H1 (cell line): ENCODE measurements at regions not wholly inside any gene's neighbourhood (a gene's known extent, or its start where the extent isn't known, plus 50 kb on each side); places are given as distances from the start of the nearest gene placed in this dataset.

Source experiments
- CTCF ChIA-PET: fragments of 300-600 bp; sonication (Branson Sonifier 250); formaldehyde crosslinking; loops from one replicate; lab custom pipeline; 2021; ENCODE audit not compliant: partially characterized antibody; lab: Charles Lee
- POLR2A ChIA-PET: fragments of 300-600 bp; sonication (Branson Sonifier 250); formaldehyde crosslinking; loops from one replicate; lab custom pipeline; 2021; ENCODE audit warnings: inconsistent platforms; ENCODE audit not compliant: partially characterized antibody; lab: Charles Lee
- DNase-seq, 2 experiments: peaks; one replicate each; pipeline versions ENCODE4 v3.0.0 to v3.0.0-alpha.2; 2010 to 2022; ENCODE audit warnings: low spot score in 2 of 2, low read depth in 1 of 2, mixed read lengths in 1 of 2
- FAIRE-seq: peaks from 2 replicates; lab custom pipeline; 2011; peaks lifted over from hg19 to GRCh38; lab: Jason Lieb, UNC
- H2AFZ ChIP-seq: 2 replicates; pipeline ENCODE4 v1.8.1; 2012; ENCODE audit warnings: low read length, inconsistent platforms
- H2AK5ac ChIP-seq: 2 replicates; pipeline ENCODE4 v1.6.1; 2013; ENCODE audit warnings: low read depth, low read length
- H2BK120ac ChIP-seq: replicated peaks from 2 replicates; pipeline ENCODE3; 2013; ENCODE audit warnings: low read depth, low read length, inconsistent platforms
- H2BK12ac ChIP-seq: 2 replicates; pipeline ENCODE4 v1.6.1; 2013; ENCODE audit warnings: low read depth, low read length
- H2BK15ac ChIP-seq: 2 replicates; pipeline ENCODE4 v1.6.1; 2013; ENCODE audit warnings: low read length
- H2BK20ac ChIP-seq: 2 replicates; pipeline ENCODE4 v1.6.1; 2013; ENCODE audit warnings: low read length
- H2BK5ac ChIP-seq: 2 replicates; pipeline ENCODE4 v1.6.1; 2013; ENCODE audit warnings: low read depth, low read length
- H3K14ac ChIP-seq: 2 replicates; pipeline ENCODE4 v1.6.1; 2013; ENCODE audit warnings: inconsistent platforms; ENCODE audit not compliant: insufficient read length
- H3K18ac ChIP-seq: 2 replicates; pipeline ENCODE4 v1.6.1; 2013; ENCODE audit warnings: low read length; ENCODE audit errors: extremely low read depth
- H3K23ac ChIP-seq: 2 replicates; pipeline ENCODE4 v1.6.1; 2013; ENCODE audit warnings: inconsistent platforms; ENCODE audit not compliant: insufficient read length
- H3K23me2 ChIP-seq: 2 replicates; pipeline ENCODE4 v1.6.1; 2013; ENCODE audit warnings: low read depth, low read length
- H3K27ac ChIP-seq: 2 replicates; pipeline ENCODE4 v1.6.1; 2011; ENCODE audit warnings: low read depth, low read length, inconsistent platforms
- H3K27me3 ChIP-seq, 4 experiments: replicated peaks in 1 of 4; 1 replicate in 1 of 4; 2 replicates in 3 of 4; pipeline versions ENCODE4 v1.6.1 to v1.8.1; 2011 to 2013; ENCODE audit warnings: low read length in 3 of 4, mild to moderate bottlenecking in 3 of 4, inconsistent platforms in 2 of 4, mixed read lengths in 2 of 4, moderate library complexity in 1 of 4; ENCODE audit not compliant: control insufficient read depth in 3 of 4, insufficient read depth in 3 of 4; ENCODE audit errors: extremely low read depth in 1 of 4
- H3K36me3 ChIP-seq, 4 experiments: 2 replicates each; pipeline versions ENCODE4 v1.6.1 to v1.8.1; 2011 to 2013; ENCODE audit warnings: mild to moderate bottlenecking in 4 of 4, low read length in 3 of 4, moderate library complexity in 2 of 4, control low read depth in 1 of 4, inconsistent platforms in 1 of 4; ENCODE audit not compliant: insufficient read depth in 4 of 4, control insufficient read depth in 2 of 4
- H3K4ac ChIP-seq: replicated peaks from 2 replicates; pipeline ENCODE3; 2013; ENCODE audit warnings: low read length, low read depth, mixed read lengths, inconsistent platforms; ENCODE audit not compliant: insufficient read length
- H3K4me1 ChIP-seq, 4 experiments: replicated peaks in 1 of 4; 1 replicate in 1 of 4; 2 replicates in 3 of 4; pipeline versions ENCODE4 v1.6.1 to v1.8.1; 2011 to 2013; ENCODE audit warnings: low read length in 3 of 4, inconsistent platforms in 2 of 4, mixed read lengths in 1 of 4; ENCODE audit not compliant: insufficient read depth in 4 of 4, control insufficient read depth in 3 of 4
- H3K4me2 ChIP-seq, 2 experiments: 2 replicates each; pipeline versions ENCODE4 v1.6.1 to v1.8.1; 2011 to 2013; ENCODE audit warnings: low read depth in 2 of 2, low read length in 2 of 2, control low read depth in 1 of 2, inconsistent platforms in 1 of 2, mild to moderate bottlenecking in 1 of 2; ENCODE audit not compliant: insufficient read depth in 1 of 2
- H3K4me3 ChIP-seq, 4 experiments: fragments of 200-600, 300-600 bp in 1 of 4; sonication (generic), shearing (Covaris generic), sonication (Bioruptor Twin) in 1 of 4; 2 replicates each; pipeline versions ENCODE4 v1.5.1 to v1.8.1; 2011 to 2016; ENCODE audit warnings: low read length in 4 of 4, low read depth in 3 of 4, control low read depth in 2 of 4, inconsistent platforms in 2 of 4, mild to moderate bottlenecking in 2 of 4, mixed read lengths in 1 of 4, moderate library complexity in 1 of 4; ENCODE audit not compliant: insufficient read depth in 2 of 4; ENCODE audit errors: extremely low read depth in 1 of 4
- H3K56ac ChIP-seq: replicated peaks from 2 replicates; pipeline ENCODE3; 2013; ENCODE audit warnings: low read depth, mild to moderate bottlenecking, mixed read lengths, low read length, inconsistent platforms; ENCODE audit not compliant: insufficient read length
- H3K79me1 ChIP-seq: 2 replicates; pipeline ENCODE4 v1.6.1; 2013; ENCODE audit warnings: low read depth, low read length, control low read depth
- H3K79me2 ChIP-seq, 2 experiments: 2 replicates each; pipeline versions ENCODE4 v1.6.1 to v1.8.1; 2012 to 2013; ENCODE audit warnings: low read length in 2 of 2, mild to moderate bottlenecking in 2 of 2, inconsistent platforms in 1 of 2; ENCODE audit not compliant: insufficient read depth in 2 of 2, control insufficient read depth in 1 of 2
- H3K9ac ChIP-seq, 4 experiments: replicated peaks in 1 of 4; 1 replicate in 1 of 4; 2 replicates in 3 of 4; pipeline versions ENCODE4 v1.6.1 to v1.8.1; 2011 to 2013; ENCODE audit warnings: low read depth in 3 of 4, low read length in 3 of 4, control low read depth in 2 of 4, mild to moderate bottlenecking in 2 of 4, moderate library complexity in 2 of 4, inconsistent platforms in 1 of 4; ENCODE audit errors: extremely low read depth in 1 of 4
- H3K9me3 ChIP-seq, 2 experiments: 2 replicates each; pipeline versions ENCODE4 v1.6.1 to v1.8.1; 2012 to 2013; ENCODE audit warnings: mild to moderate bottlenecking in 2 of 2, moderate library complexity in 2 of 2, control low read depth in 1 of 2, inconsistent platforms in 1 of 2, low read depth in 1 of 2, low read length in 1 of 2, mixed read lengths in 1 of 2; ENCODE audit not compliant: insufficient read depth in 2 of 2
- H4K20me1 ChIP-seq, 2 experiments: replicated peaks in 1 of 2; 2 replicates each; pipeline versions ENCODE3 to v1.8.1; 2011 to 2013; ENCODE audit warnings: inconsistent platforms in 2 of 2, low read length in 2 of 2, mild to moderate bottlenecking in 1 of 2; ENCODE audit not compliant: insufficient read depth in 2 of 2, control insufficient read depth in 1 of 2
- H4K5ac ChIP-seq: 2 replicates; pipeline ENCODE4 v1.6.1; 2013; ENCODE audit warnings: low read length, low read depth, mixed read lengths, inconsistent platforms; ENCODE audit not compliant: insufficient read length
- H4K8ac ChIP-seq: 2 replicates; pipeline ENCODE4 v1.8.0; 2013; ENCODE audit warnings: mild to moderate bottlenecking, moderate library complexity, low read length, inconsistent platforms; ENCODE audit not compliant: insufficient read depth; ENCODE audit errors: extremely low read depth
- H4K91ac ChIP-seq: replicated peaks from 2 replicates; pipeline ENCODE3; 2013; ENCODE audit warnings: low read length, mixed read lengths, inconsistent platforms; ENCODE audit not compliant: insufficient read length
- KDM4A ChIP-seq: IDR thresholded peaks from one replicate; pipeline ENCODE4 v1.7.1; 2012; ENCODE audit warnings: low read depth, mild to moderate bottlenecking, moderate library complexity, low read length, inconsistent platforms; ENCODE audit not compliant: severe bottlenecking
- RXRA ChIP-seq: IDR thresholded peaks from 2 replicates; pipeline ENCODE4 v1.6.1; 2011; ENCODE audit warnings: low read depth, mild to moderate bottlenecking, low read length, moderate library complexity; ENCODE audit not compliant: insufficient read depth
- WGBS, 2 experiments: shearing (Covaris generic) in 1 of 2; methylation state at CpG; one replicate each; pipeline versions ENCODE4 v1.1.6 to v1.1.7; 2013 to 2015; ENCODE audit warnings: low lambda C conversion rate in 2 of 2, mixed read lengths in 2 of 2, inconsistent platforms in 1 of 2, low coverage in 1 of 2, missing lambda C conversion rate in 1 of 2; ENCODE audit not compliant: insufficient replicate concordance in 2 of 2, insufficient coverage in 1 of 2, insufficient read length in 1 of 2; ENCODE audit errors: extremely low coverage in 1 of 2, missing lambda C conversion rate in 1 of 2; 5-methylcytosine and 5-hydroxymethylcytosine counted together

GRCh38 chr9:75780185-75780584 lies 110.3 kb upstream of the PCSK5 start:
- no peak overlapping the region for H2BK15ac ChIP-seq

More at GRCh38 chr9:75780185-75780584, 110.3 kb upstream of the PCSK5 start:
- no peaks in the 10 kb centered on the region for H4K20me1 ChIP-seq
- no peak overlapping the region for H2AFZ ChIP-seq
- H3K4me3 ChIP-seq: no peak overlapping the region
- H3K23ac ChIP-seq: no peak overlapping the region
- H3K27ac ChIP-seq: no peak overlapping the region
- no peaks in the 10 kb centered on the region for H3K79me1 ChIP-seq
- FAIRE-seq (no peak), DNase-seq (no peak)
- H4K91ac ChIP-seq: no peak overlapping the region
- no peak overlapping the region for H4K8ac ChIP-seq
- H3K4ac ChIP-seq: no peak overlapping the region
- no peaks in the 10 kb centered on the region for H3K9me3 ChIP-seq
- H2BK12ac ChIP-seq: no peak overlapping the region
- TF ChIP-seq KDM4A (no peak), RXRA (no peak)
- H2BK5ac ChIP-seq: no peak overlapping the region
- H3K14ac ChIP-seq: no peak overlapping the region
- 86% methylated on average over 1 of the region's 1 CpG; no CpG with 5 or more reads in 1 of the 2 experiments for WGBS, 2 experiments
- no peaks in the 10 kb centered on the region for H3K79me2 ChIP-seq
- no peaks in the 10 kb centered on the region; the same call in 1 of the 2 replicates for H3K23me2 ChIP-seq
- ChIA-PET CTCF (no interaction called here), POLR2A (no interaction called here)
- no peak overlapping the region for H4K5ac ChIP-seq
- no peak overlapping the region for H2AK5ac ChIP-seq
- no peak overlapping the region for H2BK20ac ChIP-seq
- no peaks in the 10 kb centered on the region for H3K27me3 ChIP-seq
- no peaks in the 10 kb centered on the region for H3K36me3 ChIP-seq
- H3K4me2 ChIP-seq: no peak overlapping the region
- H3K56ac ChIP-seq: no peak overlapping the region
- H3K4me1 ChIP-seq: no peaks in the 10 kb centered on the region
- H3K9ac ChIP-seq: no peak overlapping the region
- H2BK120ac ChIP-seq: no peak overlapping the region
- no peak overlapping the region for H3K18ac ChIP-seq
